Hematopoietic multipotent progenitor cell treated with erythropoietin and hydrocortisone succinate and interleukin-3 and kit ligand, for 4 days (in vitro differentiated cells): ENCODE measurements at regions not wholly inside any gene's neighbourhood (a gene's known extent, or its start where the extent isn't known, plus 50 kb on each side); places are given as distances from the start of the nearest gene placed in this dataset.
"Not testable (repeated sequence)": the region's sequence is repeated elsewhere in the genome, so short reads cannot be mapped to it uniquely, and the experiment has no call there.

Experiments used
- DNase-seq: peaks from one replicate; pipeline ENCODE4 v3.0.0-alpha.2; 2015

- DNase-seq = not testable (repeated sequence)
These were observed 568.6 kb downstream of the SMARCA1 start for GRCh38 chrX:128954697-128955096.

- DNase-seq = no peak
These were observed 592.2 kb downstream of the SMARCA1 start for GRCh38 chrX:128931071-128931470.

- DNase-seq = no peak
These were observed 593.8 kb downstream of the SMARCA1 start for GRCh38 chrX:128929271-128930057.

GRCh38 chrX:128928636-128929035 is 594.7 kb downstream of the SMARCA1 start:
- DNase-seq = no peak

GRCh38 chrX:128927363-128927762 is 595.9 kb downstream of the SMARCA1 start:
- no peak for DNase-seq

GRCh38 chrX:128906753-128907152 is 616.5 kb downstream of the SMARCA1 start:
- no peak for DNase-seq

GRCh38 chrX:128901018-128901417 is 622.3 kb downstream of the SMARCA1 start:
- DNase-seq = no peak

- DNase-seq = no peak
These were observed 625.7 kb downstream of the SMARCA1 start for GRCh38 chrX:128897621-128898020.

GRCh38 chrX:128891554-128891953 is 631.7 kb downstream of the SMARCA1 start:
- peak; percentile 18 for DNase-seq

GRCh38 chrX:128884430-128884829 is 638.9 kb downstream of the SMARCA1 start:
- no peak for DNase-seq

GRCh38 chrX:128883650-128884049 is 639.6 kb downstream of the SMARCA1 start:
- DNase-seq = no peak

GRCh38 chrX:128870361-128870760 is 652.9 kb downstream of the SMARCA1 start:
- no peak for DNase-seq

- no peak for DNase-seq
These were observed 660.7 kb downstream of the SMARCA1 start for GRCh38 chrX:128862557-128862956.

- DNase-seq = no peak
These were observed 674.9 kb downstream of the SMARCA1 start for GRCh38 chrX:128848374-128848773.

GRCh38 chrX:128846385-128846784 is 676.9 kb downstream of the SMARCA1 start:
- DNase-seq = no peak

GRCh38 chrX:128818690-128819089 is 704.6 kb downstream of the SMARCA1 start:
- no peak for DNase-seq

GRCh38 chrX:128816919-128817318 is 706.4 kb downstream of the SMARCA1 start:
- DNase-seq = peak; percentile 11

GRCh38 chrX:128807367-128807766 is 715.9 kb downstream of the SMARCA1 start:
- DNase-seq = no peak

- DNase-seq = no peak
These were observed 718.1 kb downstream of the SMARCA1 start for GRCh38 chrX:128805236-128805635.

- no peak for DNase-seq
These were observed 718.5 kb downstream of the SMARCA1 start for GRCh38 chrX:128804828-128805227.

- DNase-seq = peak; percentile 3
These were observed 723.2 kb downstream of the SMARCA1 start for GRCh38 chrX:128800138-128800537.

GRCh38 chrX:128783139-128783538 is 730.9 kb upstream of the ACTRT1 start:
- DNase-seq = not testable (repeated sequence)

- peak; percentile 29 for DNase-seq
These were observed 729.3 kb upstream of the ACTRT1 start for GRCh38 chrX:128781506-128781905.

- no peak for DNase-seq
These were observed 728.7 kb upstream of the ACTRT1 start for GRCh38 chrX:128780934-128781333.

GRCh38 chrX:128769495-128769894 is 717.3 kb upstream of the ACTRT1 start:
- no peak for DNase-seq
